Amniotic stem cell (primary cell): ENCODE measurements at regions not wholly inside any gene's neighbourhood (a gene's known extent, or its start where the extent isn't known, plus 50 kb on each side); places are given as distances from the start of the nearest gene placed in this dataset.

Experiments used
- DNase-seq: peaks from one replicate; lab custom pipeline; 2025; lab: John Stamatoyannopoulos, UW

DNA sequence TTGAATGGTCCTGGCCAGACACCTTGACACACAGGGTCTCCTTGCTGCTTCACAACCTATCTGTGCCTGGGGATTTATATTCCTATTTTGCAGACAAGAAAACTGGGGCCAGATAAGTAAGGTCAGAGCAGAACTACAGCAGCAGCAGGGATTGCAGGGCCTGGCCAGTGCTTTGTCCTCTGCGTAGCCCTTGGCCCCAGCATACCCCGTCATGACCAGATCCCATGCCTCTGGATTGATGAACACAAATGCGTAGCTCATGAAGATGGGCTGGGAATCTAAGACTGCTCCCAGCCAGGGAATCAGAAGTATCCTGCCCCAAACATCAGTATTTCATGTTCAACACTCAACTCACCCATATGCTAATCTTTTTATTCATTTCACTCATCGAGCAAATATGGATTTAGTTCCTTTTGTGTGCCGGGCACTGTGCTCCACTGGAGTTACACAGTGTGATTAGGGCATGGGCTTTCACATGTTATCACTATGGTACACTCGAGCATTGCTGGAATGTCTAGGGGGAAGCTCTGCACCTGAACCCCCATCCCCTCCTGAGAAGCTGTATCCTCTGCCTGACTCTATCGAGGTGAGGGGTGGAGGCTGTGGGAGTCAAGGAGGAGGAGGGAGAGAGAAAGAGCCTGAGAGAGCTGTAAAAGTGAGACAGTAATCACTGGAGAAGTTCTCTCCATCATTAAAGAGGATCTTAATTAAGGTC lies 143.3 kb downstream of the CYP26B1 start:
- DNase-seq = no peak

GRCh38 chr2:72003796-72004195 lies 143.9 kb downstream of the CYP26B1 start:
- no peak for DNase-seq

DNA sequence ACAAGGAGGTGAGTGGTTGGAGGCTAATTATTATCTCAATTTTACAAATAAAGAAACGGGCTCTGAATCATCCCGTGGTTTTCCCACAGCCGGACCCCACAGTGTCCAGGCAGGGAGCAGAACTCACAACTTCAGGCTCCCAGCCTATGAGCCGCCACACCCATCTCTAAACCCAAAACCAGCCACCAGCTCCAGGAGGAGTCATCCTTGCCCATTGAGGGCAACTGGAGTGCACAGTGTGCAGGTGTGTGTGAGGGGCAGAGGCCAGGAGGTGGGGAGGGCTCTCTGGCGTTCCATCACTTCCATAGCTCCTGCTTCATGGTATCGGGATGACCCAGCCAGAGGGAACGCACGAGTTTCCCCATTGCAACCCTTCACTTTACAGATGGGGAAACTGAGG lies 144.5 kb downstream of the CYP26B1 start:
- DNase-seq = no peak

DNA sequence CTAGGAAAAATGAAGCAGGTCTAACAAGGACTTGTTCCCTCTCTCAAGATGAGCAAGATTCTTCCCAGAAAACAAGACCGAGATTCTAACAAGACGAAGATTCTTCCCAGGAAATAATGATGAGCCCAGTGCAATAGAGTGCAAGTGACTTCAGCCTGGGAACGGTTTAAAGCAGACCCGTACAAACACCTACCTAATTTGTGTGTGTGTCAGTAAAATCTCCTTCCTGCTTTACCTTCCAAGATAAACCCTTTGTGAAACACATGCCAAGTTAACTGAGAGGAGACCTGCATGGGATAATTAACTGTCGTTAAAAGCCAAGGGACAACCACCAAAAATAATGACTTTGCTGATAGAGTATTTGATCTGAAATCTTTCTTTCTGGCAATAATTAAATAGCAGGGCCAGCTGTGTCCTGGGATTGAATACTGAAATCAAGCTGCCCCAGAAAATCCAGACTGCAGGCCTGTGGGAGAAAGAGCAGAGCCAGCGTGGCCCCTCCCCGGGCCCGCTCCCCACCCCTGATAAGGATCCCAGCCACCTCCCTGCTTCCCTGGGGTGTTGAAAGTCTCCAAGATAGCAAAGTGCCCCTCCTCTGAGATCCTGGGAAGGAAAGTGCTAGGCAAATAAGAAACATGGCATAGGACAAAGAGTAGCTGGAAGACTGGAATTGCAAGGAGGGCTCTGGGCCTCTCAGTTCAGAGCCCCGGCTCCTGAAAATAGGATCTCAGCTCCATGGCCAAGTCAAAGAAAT lies 145.5 kb downstream of the CYP26B1 start:
- DNase-seq = no peak

DNA sequence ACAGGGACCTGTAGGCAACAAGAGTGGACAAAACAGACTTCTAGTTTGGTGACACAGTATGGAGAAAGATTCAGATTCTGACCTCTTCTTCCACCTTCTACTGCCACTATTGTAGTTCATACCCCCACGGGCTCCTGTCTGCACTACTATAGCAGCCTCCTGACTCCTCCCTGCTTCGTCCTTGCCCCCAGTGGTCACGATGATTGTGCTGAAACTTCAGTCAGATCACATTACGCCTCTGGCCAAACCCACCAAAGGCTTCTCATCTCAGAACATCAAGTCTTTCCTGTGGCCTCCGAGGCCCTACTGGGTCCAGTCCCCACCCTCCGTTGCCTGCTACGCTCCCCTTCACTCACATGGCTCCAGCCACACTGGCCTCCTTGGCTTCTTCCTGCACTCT lies 147.6 kb downstream of the CYP26B1 start:
- no peak for DNase-seq

GRCh38 chr2:71999580-71999979 lies 148.1 kb downstream of the CYP26B1 start:
- no peak for DNase-seq

DNA sequence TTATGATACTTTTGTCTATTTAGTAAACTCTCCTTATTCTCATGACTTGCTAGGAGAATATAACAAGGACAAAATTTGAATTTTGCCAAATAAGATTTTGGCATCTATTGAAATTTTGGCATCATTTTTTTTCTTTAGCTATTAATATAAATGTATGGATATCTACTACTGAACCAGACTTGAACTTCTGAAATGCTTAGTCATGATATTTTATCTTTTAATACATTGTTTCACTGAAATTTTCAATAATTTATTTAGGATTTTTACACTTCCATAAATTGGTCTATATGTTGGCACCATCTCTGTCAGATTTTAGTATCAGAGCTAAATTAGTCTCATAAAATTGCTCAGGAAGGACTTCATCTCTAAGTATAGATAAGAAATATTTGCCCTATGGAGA lies 149.8 kb downstream of the CYP26B1 start:
- DNase-seq = no peak

GRCh38 chr2:71995067-71995665 lies 152.5 kb downstream of the CYP26B1 start:
- peak; percentile 25 for DNase-seq

GRCh38 chr2:71992036-71992435 lies 155.6 kb downstream of the CYP26B1 start:
- DNase-seq = no peak

GRCh38 chr2:71991397-71991796 lies 156.3 kb downstream of the CYP26B1 start:
- no peak for DNase-seq

DNA sequence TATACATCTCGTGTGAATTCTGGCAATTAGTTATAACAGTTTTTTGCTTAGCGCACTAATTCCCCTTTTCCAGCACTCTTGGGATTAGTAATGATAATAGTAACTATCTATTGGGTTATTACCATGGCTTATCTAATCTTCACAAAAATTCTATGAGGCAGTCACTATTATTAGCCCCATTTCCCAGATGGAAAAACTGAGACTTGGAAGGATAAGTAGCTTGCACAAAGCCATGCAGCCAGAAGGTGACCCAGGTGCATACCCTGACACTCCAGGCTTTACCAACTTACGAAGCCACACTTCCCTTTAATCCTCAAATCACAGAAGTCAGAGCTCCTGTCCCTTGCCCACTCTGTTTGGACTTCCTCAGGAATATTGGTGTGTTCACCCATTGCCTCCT lies 156.8 kb downstream of the CYP26B1 start:
- DNase-seq = no peak

DNA sequence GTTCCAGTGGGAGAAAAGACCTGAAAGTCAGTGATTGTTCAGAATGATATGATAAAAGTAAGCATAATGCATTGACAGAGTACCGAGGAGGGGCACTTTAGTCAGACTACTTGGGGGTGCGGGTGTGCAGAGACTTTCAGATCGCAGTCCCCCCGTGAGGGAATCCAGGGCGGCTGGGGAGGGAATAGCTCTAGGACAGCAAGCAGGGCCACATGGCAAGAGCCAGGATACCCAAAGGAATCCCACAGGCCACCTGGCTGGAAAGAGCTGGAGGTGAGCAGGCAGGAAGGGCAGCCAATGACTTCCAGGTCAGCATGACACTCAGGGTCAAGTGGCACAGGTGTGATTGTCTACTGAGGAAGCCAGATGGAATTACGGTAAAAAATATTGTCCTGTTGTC lies 157.5 kb downstream of the CYP26B1 start:
- no peak for DNase-seq

DNA sequence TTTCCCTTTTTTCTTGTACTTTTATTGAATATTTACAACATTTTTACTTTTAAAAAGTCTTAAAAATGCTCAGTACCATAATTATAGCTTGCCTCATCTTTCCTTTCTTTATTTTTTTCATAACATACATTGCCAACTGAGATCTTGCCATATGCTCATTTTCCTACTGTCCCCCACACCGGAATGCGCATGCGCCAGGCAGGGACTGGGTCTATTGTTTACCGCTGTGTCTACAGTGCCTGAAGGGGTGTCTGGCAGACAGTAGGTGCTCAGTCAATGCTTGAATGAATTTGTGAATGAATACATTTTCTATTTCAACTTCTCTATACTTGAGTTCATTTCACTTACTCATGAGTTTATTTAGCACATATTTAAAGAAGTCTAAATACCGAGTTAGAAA lies 158.0 kb downstream of the CYP26B1 start:
- DNase-seq = no peak

DNA sequence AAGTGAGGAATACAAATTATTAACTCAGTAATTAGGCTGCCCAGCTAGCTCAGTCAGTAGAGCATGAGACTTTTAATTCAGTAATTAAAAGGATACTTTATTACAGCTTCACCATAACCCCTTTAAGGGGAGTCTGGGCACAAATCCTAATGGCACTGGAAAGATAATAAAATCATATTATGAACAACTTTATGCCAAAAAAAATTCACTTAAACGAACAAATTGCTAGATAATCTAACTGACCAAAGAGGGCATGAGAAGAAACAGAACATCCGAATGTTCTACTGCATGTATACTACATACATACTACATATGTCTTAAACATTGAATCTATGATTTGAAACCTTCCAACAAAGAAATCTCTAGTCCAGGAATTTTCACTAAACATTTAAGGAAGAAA lies 159.5 kb downstream of the CYP26B1 start:
- no peak for DNase-seq

GRCh38 chr2:71976685-71977084 lies 171.0 kb downstream of the CYP26B1 start:
- no peak for DNase-seq

DNA sequence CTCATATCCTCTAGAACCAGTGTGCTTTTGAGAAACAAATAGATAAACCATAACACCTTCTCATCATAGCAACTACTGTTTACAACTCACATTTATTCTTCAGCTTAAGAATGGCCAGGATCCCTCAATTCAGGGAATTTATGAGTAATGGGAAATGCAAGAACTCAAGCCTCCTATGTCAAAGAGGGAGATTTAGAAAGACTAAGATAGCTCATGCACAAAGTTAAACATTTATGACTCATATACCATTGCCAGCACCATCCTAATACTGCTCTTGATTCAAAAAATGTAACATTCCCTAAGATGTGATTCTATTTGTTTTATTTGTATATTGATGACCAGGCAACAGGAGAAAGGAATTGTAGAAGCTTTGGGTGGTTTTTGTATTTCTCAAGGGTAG lies 172.8 kb downstream of the CYP26B1 start:
- peak; percentile 3 for DNase-seq

DNA sequence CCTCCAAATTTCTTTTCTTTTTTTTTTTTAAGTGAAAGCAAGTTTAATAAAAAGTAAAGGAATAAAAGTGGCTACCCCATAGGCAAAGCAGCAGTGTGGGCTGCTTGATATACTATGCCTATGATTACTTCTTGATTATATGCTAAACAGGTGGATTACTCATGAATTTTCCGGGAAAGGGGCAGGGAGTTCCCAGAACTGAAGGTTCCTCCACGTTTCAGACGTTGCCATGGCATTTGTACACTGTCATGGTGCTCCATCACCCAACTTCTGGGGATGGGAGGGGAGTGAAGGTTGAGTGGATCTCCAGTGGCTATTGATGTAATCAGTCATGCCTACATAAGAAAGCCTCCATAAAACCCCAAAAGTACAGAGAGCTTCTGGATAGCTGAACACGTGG lies 176.2 kb downstream of the CYP26B1 start:
- no peak for DNase-seq

GRCh38 chr2:71965530-71965929 lies 182.1 kb downstream of the CYP26B1 start:
- no peak for DNase-seq

- DNase-seq = no peak
Observed at GRCh38 chr2:71962911-71963694, 184.6 kb downstream of the CYP26B1 start.

DNA sequence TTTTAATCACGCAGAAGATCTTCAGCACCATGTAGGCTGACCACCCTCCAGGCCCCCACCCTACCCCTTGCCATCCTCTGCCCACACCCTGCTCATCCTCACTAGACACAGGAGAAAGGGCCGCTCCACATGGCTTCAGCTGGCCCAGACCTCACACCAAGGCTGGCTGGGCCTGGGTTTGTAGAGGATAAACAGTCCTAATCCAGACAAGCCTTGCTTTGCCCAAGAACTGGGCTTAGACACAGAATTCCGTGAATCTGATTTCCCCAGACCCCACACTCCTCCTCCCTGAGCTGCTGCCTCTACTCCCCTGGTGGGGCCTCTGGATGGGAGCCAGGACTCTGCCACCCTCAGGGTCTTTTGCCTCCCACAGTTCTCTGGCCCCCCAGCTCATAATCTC lies 185.3 kb downstream of the CYP26B1 start:
- no peak for DNase-seq

DNA sequence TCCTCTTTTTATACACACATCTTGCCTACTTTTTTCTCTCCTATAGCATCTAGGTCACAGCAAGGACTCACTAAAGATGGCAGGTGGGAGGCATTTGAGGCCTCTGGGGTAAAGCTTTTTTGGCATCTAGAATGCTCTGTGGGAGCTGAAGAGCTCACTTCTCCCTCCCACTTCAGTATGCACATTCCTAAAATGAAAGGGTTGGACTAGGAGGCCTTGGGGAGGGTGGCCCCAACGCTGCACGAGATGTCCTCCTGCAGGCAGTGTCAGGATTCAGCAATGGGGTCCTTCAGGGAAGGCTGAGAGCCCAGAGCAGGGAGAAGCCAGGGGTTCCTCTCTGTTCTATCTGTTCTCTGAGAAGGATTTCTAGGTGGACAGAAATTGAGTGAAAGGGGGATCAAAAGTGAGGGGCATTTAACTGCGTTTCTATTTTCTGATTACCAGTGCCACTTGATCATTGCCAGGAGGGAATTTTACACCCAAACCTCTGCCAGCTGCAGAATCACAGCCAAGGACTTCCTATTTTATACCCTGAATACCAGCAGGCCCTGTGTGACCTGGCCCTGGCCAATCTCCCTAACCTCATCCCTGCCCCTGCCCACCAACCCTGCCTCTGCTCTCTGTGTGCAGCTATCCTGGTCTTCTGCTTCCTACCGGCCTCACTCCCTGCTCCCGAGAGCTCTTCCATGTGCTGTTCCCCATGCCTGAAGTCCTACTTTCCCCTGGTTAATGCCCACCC lies 186.2 kb downstream of the CYP26B1 start:
- DNase-seq = no peak

GRCh38 chr2:71959494-71959893 lies 188.2 kb downstream of the CYP26B1 start:
- no peak for DNase-seq
